NCI-H146 treated with DMSO at 0.1 percent for 48 hours (cell line): ENCODE measurements at regions not wholly inside any gene's neighbourhood (a gene's known extent, or its start where the extent isn't known, plus 50 kb on each side); places are given as distances from the start of the nearest gene placed in this dataset.

Experiments used
- DNase-seq: peaks from one replicate; lab custom pipeline; 2025; ENCODE audit not compliant: unreplicated experiment; lab: John Stamatoyannopoulos, UW

DNA sequence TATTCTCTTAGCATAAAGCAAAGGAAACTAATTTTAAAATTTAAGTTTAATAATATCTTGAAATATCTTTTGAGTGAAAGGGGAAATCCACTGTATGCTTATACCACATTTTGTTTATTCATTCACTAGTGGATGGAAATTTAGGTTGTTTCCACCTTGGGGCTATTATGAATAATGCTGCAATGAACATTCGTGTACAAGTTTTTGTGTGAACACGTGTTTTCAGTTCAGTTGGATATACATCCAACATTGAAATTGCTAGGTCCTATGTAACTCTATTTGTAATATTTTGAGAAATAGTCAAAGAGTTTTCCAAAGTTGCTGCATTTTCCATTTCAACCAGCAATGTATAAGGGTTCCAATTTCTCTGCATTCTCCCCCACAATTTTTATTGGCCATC lies 83.7 kb upstream of the ETV6 start:
- no peak for DNase-seq

DNA sequence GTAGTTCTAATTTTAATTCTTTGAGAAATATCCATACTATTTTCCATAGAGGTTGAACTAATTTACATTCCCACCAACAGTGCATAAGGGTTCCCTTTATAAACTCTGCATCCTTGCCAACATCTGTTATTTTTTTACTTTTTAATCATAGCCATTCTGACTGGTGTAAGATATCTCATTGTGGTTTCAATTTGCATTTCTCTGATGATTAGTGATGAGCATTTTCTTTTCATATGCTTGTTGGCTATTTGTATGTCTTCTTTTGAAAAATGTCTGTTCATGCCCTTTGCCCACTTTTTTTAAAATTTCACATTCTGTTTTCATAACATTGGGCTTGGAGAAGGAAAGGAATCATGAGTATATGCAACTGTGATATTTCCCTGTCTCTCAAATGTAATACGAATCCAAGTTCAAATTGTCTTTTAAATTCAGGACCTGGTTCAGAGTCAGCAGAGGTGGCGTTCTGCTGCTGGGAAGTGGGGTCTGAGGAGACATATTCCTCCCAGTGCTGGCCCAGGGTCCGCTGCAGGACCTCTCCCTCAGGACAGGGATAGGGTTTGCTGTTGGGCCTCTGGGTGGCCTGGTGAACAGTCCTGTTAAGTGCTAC lies 81.2 kb upstream of the ETV6 start:
- DNase-seq: no peak

DNA sequence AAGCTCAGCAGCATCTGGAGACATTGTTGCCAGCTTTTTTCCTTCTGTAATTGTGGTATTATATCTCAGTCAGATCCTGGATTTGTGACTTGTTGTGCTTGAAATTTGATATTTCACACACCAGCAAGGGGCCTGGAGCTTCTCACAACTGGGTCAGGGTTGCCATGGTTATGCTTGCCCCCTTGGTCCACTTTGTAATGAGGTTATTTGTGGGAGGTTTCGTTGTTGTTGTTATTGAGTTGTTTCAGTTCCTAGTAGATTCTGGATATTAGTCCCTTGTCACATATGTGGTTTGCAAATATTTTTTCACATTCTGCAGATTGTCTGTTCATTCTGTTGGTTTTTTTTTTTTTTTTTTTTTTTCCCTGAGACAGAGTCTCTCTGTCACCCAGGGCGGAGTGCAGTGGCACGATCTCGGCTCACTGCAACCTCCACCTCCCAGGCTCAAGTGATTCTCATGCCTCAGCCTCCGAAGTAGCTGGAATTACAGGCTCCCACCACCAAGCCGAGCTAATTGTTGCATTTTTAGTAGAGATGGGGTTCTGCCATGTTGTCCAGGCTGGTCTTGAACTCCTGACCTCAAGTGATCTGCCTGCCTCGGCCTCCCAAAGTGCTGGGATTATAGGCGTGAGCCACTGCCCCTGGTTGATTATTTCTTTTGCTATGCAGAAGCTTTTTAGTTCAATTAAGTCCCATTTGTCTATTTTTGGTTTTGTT lies 80.6 kb upstream of the ETV6 start:
- peak; percentile 53 for DNase-seq

DNA sequence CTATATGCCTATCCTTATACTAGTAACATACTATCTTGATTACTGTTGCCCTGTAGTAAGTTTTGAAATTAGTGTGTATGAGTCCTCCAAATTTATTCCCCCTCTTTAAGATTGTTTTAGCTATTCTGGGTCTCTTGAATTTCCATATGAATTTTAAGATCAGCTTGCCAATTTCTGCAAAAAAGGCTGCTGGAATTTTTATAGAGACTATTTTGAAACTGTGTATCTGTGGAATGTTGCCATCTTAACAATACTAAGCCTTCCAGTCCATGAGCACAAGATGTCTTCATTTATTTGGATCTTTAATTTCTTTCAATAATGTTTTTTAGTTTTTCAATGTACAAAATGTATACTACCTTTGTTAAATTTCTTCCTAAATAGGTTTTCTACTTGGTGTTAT lies 79.8 kb upstream of the ETV6 start:
- DNase-seq: no peak

DNA sequence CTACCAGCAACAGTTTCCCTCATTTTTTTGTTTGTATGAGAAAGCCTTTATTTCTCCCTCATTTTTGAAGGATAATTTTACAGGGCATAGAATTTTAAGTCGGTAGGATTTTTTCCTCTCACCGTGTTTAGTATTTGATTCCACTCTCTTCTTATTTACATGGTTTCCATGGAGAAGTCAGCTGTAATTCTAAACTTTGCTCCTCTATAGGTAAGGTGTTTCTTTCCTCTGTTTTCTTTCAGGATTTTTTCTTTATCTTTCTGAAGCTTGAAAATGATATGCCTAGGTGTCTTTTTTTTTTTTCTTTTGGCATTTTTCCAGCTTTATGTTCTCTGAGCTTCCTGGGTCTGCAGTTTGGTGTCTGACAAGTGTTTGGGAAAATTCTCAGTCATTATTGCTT lies 75.6 kb upstream of the ETV6 start:
- DNase-seq: no peak

DNA sequence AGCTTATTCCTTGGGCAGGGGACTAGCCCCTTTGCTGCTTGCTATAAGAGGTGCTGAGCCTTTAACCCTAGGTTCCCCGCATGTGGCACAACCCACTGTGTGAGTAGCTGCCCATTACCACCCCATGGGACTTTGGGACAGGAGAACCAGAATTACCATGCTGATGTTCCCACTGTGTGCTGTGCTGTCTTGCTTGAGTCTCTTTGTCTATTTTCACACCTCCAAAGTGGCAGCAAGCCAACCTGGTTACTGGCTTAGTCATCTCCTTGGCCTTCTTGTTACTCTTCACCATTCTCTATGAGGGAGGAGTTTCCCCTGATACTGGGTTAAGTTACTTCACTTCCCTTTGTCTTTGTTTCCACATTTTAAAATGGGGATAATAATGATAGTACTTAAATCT lies 73.4 kb upstream of the ETV6 start:
- no peak for DNase-seq

DNA sequence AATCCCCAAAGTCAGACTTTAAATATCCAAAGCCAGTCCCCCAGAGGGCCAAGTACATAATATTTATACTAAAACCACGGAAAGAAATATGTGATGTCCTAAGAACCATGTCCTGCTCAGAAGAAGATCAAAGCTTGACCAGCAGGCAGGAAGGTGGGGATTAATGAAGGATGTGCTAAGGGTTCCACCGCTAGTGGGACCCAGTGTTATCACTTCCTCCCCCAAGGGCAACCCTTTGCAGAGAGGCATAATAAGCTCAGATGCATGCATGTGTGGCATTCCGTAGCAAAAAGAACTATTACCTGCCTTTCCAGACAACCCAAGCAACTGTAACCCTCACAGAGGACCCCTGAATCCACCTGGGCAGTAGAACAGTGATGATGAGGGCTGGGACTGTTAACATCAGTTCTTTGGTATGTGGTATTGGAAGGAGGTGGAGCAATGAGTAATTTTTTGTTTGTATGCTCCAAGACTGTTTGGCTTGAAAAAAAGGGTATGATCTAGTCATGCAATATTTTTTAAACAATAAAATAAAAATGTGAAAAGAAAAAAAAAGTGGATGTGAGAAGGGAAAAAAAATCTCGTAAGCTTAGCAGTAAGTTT lies 71.7 kb upstream of the ETV6 start:
- DNase-seq: no peak

DNA sequence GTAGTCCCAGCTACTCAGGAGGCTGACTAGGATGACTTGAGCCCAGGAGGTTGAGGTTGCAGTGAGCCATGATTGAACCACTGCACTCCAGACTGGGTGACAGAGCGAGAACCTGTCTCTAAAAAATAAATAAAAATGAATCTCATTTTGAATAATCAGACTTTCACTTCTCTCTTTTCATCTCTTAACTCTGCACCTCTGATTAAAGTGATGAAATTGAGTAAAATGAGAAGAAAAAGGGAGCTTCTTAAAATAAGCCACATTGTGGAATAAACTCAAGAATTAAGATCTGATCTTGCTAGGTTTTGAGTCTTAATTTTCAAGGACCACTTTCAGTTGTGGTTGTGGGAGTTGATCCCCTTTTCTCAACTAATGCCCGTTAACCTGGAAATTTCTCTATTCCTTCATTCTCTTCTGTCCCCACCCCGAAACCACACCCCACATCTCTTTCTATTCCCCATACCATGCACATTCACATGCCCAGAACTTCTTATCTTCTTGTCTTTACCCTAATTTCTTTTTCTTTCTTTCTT lies 70.9 kb upstream of the ETV6 start:
- DNase-seq: no peak

DNA sequence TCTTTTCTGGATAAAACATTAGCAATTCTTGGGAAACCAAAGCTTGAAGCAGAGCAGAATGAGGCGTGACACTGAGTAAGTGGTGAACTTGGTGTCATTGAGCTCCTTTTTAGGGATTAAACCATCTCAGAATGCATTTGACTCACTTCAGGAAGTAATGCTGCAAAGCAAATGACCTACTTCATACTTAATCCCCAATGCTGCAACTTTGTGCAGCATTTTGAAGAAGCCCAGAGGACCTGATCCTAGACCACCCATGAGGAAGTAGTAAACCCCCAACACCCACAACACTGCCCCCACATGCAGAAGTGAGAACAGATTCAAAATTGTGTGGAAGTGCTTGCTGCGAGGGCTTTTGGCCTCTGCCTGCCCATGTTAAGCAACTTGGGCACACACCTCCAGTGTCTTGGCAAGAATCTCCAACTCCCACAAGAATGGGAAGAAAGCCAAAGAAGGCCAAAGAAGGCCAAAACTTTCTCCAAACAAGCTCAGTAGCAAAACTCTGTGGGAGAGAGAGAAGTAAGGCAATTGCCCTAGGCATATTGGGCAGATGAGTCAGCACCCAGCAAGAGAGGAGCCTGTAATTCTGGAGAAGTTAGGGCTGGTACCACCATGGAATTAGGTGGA lies 69.2 kb upstream of the ETV6 start:
- no peak for DNase-seq

DNA sequence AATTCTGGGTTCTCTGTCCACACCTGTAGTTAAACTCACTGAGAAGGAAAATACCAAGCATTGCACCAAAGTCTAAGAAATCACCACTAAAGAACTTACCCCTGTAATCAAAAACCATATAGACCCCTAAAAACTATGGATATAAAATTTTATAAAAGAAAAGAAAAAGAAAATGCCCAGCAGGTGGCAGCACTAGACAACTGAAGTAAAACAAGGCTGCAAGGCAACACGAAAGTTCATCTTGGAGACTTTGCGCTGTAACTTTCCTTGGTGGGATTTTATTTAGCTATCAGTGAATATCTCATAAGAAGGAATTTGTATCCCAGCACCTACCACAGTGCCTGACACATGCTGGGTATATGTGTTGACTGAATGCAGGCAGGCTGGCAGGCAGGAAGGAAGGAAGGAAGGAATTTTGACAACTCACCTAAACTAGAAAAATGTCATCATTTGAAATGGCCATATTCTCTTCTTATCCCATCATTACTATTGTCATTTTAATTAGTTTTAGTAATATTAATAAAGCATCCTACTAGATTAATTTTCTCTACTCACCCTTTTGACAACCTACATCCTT lies 68.2 kb upstream of the ETV6 start:
- peak; percentile 79 for DNase-seq

DNA sequence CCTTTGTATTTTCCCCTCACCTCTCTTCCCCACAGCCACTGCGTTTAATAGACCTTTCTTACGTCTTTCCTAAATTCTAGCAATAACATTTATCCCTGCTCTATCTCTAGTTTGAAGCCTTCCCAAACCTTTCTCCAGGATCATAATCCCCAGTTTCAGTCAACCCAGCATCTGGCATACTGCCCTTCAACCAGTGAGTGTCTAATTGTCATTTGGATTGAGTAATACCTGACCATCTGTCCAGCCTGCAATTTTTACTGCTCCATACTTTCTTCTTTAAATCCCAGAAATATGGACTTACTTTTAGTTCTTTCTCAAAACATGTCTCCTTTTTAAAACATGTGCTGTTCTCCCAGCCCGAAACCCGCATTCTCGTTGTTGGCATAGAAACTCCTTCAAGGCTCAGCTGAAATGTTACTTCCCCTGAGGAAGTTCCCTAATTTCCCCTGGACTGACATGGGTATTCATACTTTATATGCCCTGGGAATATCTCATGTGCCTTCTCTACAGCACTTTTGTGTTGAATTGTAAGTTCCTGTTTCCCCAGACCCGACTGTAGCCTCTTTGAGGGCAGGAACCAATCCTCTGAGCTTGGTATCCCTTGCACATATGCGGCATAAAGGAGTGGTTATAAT lies 65.1 kb upstream of the ETV6 start:
- DNase-seq: no peak

DNA sequence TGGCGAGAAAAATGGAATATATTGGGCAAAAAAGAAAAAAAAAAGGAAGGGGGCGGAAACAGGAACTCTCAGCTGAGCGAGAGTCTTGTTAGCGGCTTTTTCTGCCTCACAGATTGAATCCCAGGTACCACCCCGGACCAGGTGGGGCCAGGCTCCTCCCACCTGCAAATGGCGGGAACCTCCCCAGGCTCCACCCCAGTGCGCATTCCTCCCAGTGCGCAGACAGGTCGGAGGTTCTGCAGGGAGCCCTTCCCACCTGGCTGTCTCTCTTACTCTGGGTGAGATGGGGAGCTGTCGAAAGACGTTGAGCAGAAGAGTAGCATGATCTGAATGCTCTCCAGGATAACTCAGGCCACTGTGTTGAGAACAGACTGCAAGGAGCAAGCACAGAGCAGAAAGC lies 57.0 kb upstream of the ETV6 start:
- no peak for DNase-seq

DNA sequence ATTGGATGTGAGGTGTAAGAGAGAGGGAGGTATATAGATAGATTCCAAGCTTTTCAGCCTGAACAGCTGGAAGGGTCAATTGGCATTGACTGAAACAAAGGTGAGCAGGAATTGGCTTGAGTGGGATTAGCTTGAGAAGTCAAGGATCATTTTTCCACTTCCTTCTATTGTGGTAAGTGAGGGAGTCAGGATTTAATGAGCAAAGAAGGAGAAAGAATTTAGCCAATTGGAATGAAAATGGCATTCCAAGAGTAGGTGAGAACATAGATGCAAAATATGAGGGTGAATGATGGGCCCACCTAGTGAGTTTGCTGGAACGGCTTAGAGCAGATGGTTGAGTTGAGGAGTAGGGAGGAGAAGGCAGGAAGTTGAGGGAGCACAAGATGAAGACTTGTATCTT lies 56.5 kb upstream of the ETV6 start:
- DNase-seq: no peak

DNA sequence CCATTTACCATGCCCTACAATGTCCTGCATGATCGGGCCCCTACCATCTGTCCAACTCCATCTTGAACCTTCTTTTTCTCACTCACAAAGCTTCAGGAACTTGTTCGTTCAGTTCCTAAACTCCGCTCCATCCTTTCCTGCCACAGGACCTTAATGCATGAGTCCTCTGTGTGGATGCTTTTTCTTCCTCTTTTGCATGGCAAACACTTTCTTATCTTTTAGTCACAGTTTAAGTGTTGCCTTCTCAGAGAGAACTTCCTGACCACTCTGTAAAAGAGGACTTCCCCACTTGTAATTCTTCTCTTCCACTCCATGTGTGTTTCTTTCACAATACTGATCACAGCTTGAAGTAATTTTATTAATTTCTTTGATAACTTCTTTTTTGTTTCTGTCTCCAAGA lies 54.4 kb upstream of the ETV6 start:
- DNase-seq: no peak

DNA sequence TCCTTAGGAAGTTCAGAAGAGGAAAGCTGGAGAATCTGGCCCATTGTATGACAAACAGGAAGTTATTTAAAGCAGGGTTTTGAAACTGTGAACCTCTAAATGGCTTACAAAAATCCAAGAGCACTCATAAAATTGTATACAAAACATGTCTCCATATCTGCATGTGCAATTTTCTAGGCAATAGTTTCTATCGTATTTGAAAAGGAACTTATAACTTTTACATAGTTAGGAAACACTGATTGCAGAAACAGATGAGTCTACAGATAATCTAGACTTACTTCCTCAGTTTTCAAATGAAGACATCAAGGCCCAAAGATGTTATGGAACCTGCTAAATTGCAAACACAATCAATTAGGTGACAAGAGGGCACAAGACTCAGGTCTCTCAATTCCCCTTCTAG lies 53.3 kb upstream of the ETV6 start:
- DNase-seq: no peak

DNA sequence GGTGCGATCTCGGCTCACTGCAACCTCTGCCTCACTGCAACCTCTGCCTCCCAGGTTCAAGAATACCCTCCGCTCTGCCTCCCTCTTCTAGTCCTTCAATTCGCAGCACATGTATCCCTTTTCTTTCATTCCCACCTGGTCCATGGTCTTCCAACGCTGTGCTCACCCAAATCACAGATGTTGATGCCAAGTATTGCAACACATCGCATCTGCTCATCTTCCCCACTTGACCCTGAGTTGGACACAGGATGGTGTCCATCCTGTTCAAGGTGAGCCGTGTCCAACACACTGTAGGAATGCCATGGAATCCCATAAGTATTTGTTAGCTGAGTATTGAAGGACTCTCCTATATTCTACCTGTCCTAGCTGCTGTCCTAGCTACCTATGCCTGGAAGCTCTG lies 50.6 kb upstream of the ETV6 start:
- no peak for DNase-seq
